ENCODE measurements at regions not wholly inside any gene's neighbourhood (a gene's known extent, or its start where the extent isn't known, plus 50 kb on each side); places are given as distances from the start of the nearest gene placed in this dataset.

DNA sequence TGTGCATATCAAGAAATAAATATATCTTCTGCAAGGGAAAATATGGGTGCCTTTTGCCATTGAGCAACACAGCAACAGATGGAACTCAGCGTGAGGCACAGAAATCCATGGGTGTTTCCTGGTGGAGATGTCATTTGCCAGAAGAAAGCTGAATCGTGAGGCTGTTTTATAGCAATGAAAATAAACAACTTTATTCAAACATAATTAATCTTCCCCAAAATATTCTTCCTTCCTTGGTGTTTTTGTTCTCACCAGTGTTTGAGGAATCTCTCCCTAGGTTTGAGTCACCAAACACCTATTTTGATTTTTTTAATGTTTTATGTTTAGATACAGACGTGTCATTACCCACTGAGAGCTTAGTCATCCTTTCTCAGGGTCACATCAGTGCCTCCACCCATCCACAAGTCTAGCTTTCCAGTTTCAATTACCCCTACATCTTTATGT lies 65.8 kb upstream of the PAPPA start:
- Mint-ChIP-seq H3K4me1 (ENCODE audit: low read depth, unreplicated experiment) (no peaks in the 10 kb centered on the region), H3K36me3 (ENCODE audit: insufficient read depth, unreplicated experiment) (no peaks in the 10 kb centered on the region), H3K27ac (ENCODE audit: unreplicated experiment) (no peak overlapping the region), H3K27me3 (ENCODE audit: unreplicated experiment) (no peaks in the 10 kb centered on the region), H3K9me3 (ENCODE audit: low read depth, unreplicated experiment) (peaks cover 4% of the 10 kb centered on the region), H3K4me3 (ENCODE audit: low read depth, unreplicated experiment) (no peak overlapping the region)
- intact Hi-C loops (cut with micrococcal nuclease; ENCODE audit: unreplicated experiment): no loop called here
- DNase-seq: no peak
- BruUV-seq (replicated peaks): no TSS peak
- TF ChIP-seq, protein P1, sequence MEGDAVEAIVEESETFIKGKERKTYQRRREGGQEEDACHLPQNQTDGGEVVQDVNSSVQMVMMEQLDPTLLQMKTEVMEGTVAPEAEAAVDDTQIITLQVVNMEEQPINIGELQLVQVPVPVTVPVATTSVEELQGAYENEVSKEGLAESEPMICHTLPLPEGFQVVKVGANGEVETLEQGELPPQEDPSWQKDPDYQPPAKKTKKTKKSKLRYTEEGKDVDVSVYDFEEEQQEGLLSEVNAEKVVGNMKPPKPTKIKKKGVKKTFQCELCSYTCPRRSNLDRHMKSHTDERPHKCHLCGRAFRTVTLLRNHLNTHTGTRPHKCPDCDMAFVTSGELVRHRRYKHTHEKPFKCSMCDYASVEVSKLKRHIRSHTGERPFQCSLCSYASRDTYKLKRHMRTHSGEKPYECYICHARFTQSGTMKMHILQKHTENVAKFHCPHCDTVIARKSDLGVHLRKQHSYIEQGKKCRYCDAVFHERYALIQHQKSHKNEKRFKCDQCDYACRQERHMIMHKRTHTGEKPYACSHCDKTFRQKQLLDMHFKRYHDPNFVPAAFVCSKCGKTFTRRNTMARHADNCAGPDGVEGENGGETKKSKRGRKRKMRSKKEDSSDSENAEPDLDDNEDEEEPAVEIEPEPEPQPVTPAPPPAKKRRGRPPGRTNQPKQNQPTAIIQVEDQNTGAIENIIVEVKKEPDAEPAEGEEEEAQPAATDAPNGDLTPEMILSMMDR (IDR thresholded peaks at IDR 0.05; ENCODE audit: unreplicated experiment): no peak
- CTCF ChIA-PET: interaction anchor here (0.6 kb wide), 1 partner anchor 18 kb away, joined by 5 read pairs; no protein-coding TSS in a partner anchor

- CTCF ChIA-PET: no interaction called here
- TF ChIP-seq, protein P1 (IDR thresholded peaks at IDR 0.05; ENCODE audit: unreplicated experiment): no peak
- no peak overlapping the region for H3K27ac Mint-ChIP-seq (ENCODE audit: unreplicated experiment)
- intact Hi-C loops (cut with micrococcal nuclease; ENCODE audit: unreplicated experiment): no loop called here
- no peak overlapping the region for H3K4me3 Mint-ChIP-seq (ENCODE audit: low read depth, unreplicated experiment)
- H3K36me3 Mint-ChIP-seq (ENCODE audit: insufficient read depth, unreplicated experiment): no peaks in the 10 kb centered on the region
- H3K4me1 Mint-ChIP-seq (ENCODE audit: low read depth, unreplicated experiment): no peaks in the 10 kb centered on the region
- H3K9me3 Mint-ChIP-seq (ENCODE audit: low read depth, unreplicated experiment): peaks cover 4% of the 10 kb centered on the region
- no peaks in the 10 kb centered on the region for H3K27me3 Mint-ChIP-seq (ENCODE audit: unreplicated experiment)
- no TSS peak for BruUV-seq (replicated peaks)
- DNase-seq: no peak
These were observed 65.2 kb upstream of the PAPPA start for GRCh38 chr9:116088396-116088795.

- BruUV-seq (replicated peaks): no TSS peak
- Mint-ChIP-seq H3K9me3 (ENCODE audit: low read depth, unreplicated experiment) (peaks cover 4% of the 10 kb centered on the region), H3K27me3 (ENCODE audit: unreplicated experiment) (no peaks in the 10 kb centered on the region), H3K27ac (ENCODE audit: unreplicated experiment) (no peak overlapping the region), H3K4me1 (ENCODE audit: low read depth, unreplicated experiment) (no peaks in the 10 kb centered on the region), H3K36me3 (ENCODE audit: insufficient read depth, unreplicated experiment) (no peaks in the 10 kb centered on the region), H3K4me3 (ENCODE audit: low read depth, unreplicated experiment) (no peak overlapping the region)
- CTCF ChIA-PET: no interaction called here
- TF ChIP-seq, protein P1 (IDR thresholded peaks at IDR 0.05; ENCODE audit: unreplicated experiment): no peak
- no peak for DNase-seq
- intact Hi-C loops (cut with micrococcal nuclease; ENCODE audit: unreplicated experiment): no loop called here
These were observed 63.4 kb upstream of the PAPPA start for GRCh38 chr9:116090030-116090770.

DNA sequence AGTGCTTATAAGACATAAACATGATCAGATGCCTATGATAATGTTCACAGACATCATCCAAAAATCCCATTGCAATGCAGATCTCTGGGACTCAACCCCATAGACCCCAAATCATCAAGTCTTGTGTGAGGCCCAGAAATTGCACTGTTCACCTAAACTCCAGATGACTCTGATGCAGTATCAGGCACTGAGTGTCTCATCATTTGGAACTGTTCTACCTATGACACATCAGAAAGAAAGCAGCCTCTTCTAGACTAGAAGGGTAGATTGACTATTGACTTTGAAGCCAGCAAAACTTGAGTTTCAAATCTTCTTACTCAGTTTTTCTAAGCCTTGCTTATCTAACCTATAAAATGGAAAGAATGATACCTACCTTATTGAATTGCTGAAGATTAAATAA lies 58.7 kb upstream of the PAPPA start:
- Mint-ChIP-seq H3K36me3 (ENCODE audit: insufficient read depth, unreplicated experiment) (no peaks in the 10 kb centered on the region), H3K9me3 (ENCODE audit: low read depth, unreplicated experiment) (peaks cover 4% of the 10 kb centered on the region), H3K27me3 (ENCODE audit: unreplicated experiment) (peaks cover 11% of the 10 kb centered on the region), H3K27ac (ENCODE audit: unreplicated experiment) (no peak overlapping the region), H3K4me1 (ENCODE audit: low read depth, unreplicated experiment) (no peaks in the 10 kb centered on the region), H3K4me3 (ENCODE audit: low read depth, unreplicated experiment) (no peak overlapping the region)
- TF ChIP-seq, protein P1 (IDR thresholded peaks at IDR 0.05; ENCODE audit: unreplicated experiment): no peak
- intact Hi-C loops (cut with micrococcal nuclease; ENCODE audit: unreplicated experiment): no loop called here
- CTCF ChIA-PET: no interaction called here
- DNase-seq: no peak
- no TSS peak for BruUV-seq (replicated peaks)

Data from Calu3 (cell line).